Fibroblast of the conjunctiva (primary cell): ENCODE measurements at regions not wholly inside any gene's neighbourhood (a gene's known extent, or its start where the extent isn't known, plus 50 kb on each side); places are given as distances from the start of the nearest gene placed in this dataset.

Source experiments
- DNase-seq: peaks from one replicate; pipeline ENCODE4 v3.0.0-alpha.2; 2010; ENCODE audit warnings: low read depth

- DNase-seq, result no peak
Measured at GRCh38 chr2:19677825-19678518, 223.8 kb downstream of the TTC32 start.

- DNase-seq, result no peak
Measured at GRCh38 chr2:19677215-19677777, 224.5 kb downstream of the TTC32 start.

GRCh38 chr2:19676770-19677169, 225.0 kb downstream of the TTC32 start:
- DNase-seq, result no peak

- peak; percentile 22 for DNase-seq
Measured at GRCh38 chr2:19675856-19676460, 225.8 kb downstream of the TTC32 start.

- no peak for DNase-seq
Measured at GRCh38 chr2:19675003-19675629, 226.7 kb downstream of the TTC32 start.

GRCh38 chr2:19674051-19675002, 227.5 kb downstream of the TTC32 start:
- no peak for DNase-seq

GRCh38 chr2:19673213-19673791, 228.5 kb downstream of the TTC32 start:
- DNase-seq, result peak; percentile 21

GRCh38 chr2:19671916-19672315, 229.9 kb downstream of the TTC32 start:
- no peak for DNase-seq

- DNase-seq, result no peak
Measured at GRCh38 chr2:19671311-19671710, 230.5 kb downstream of the TTC32 start.

- DNase-seq, result no peak
Measured at GRCh38 chr2:19670303-19670702, 231.5 kb downstream of the TTC32 start.

- DNase-seq, result no peak
Measured at GRCh38 chr2:19669559-19669958, 232.2 kb downstream of the TTC32 start.

GRCh38 chr2:19669126-19669525, 232.7 kb downstream of the TTC32 start:
- DNase-seq, result no peak

GRCh38 chr2:19667536-19667949, 234.2 kb downstream of the TTC32 start:
- no peak for DNase-seq

GRCh38 chr2:19667085-19667484, 234.7 kb downstream of the TTC32 start:
- no peak for DNase-seq

- DNase-seq, result no peak
Measured at GRCh38 chr2:19664646-19665045, 237.1 kb downstream of the TTC32 start.

GRCh38 chr2:19659024-19659792, 242.6 kb downstream of the TTC32 start:
- no peak for DNase-seq

- no peak for DNase-seq
Measured at GRCh38 chr2:19656011-19656410, 245.8 kb downstream of the TTC32 start.

GRCh38 chr2:19654310-19655090, 247.3 kb downstream of the TTC32 start:
- DNase-seq, result no peak

GRCh38 chr2:19653509-19653908, 248.3 kb downstream of the TTC32 start:
- no peak for DNase-seq

- DNase-seq, result no peak
Measured at GRCh38 chr2:19652811-19653210, 249.0 kb downstream of the TTC32 start.
